Smooth muscle cell (in vitro differentiated cells): ENCODE measurements at regions not wholly inside any gene's neighbourhood (a gene's known extent, or its start where the extent isn't known, plus 50 kb on each side); places are given as distances from the start of the nearest gene placed in this dataset.

Source experiments
- DNase-seq: peaks from one replicate; lab custom pipeline; 2025; ENCODE audit not compliant: unreplicated experiment; lab: John Stamatoyannopoulos, UW
- H2AFZ ChIP-seq: fragments of 200-600 bp; sonication (generic); 2 replicates; pipeline ENCODE4 v1.6.0; 2016; ENCODE audit warnings: antibody characterized with exemption, low read depth, mild to moderate bottlenecking
- H3F3A ChIP-seq: fragments of 200-600 bp; sonication (generic); 2 replicates; pipeline ENCODE4 v1.6.0; 2017; ENCODE audit warnings: antibody characterized with exemption, low read depth
- H3K27ac ChIP-seq: fragments of 200-600 bp; sonication (generic); 2 replicates; pipeline ENCODE4 v1.5.1; 2016; ENCODE audit warnings: low read depth, mild to moderate bottlenecking
- H3K27me3 ChIP-seq: fragments of 200-600 bp; sonication (generic); 2 replicates; pipeline ENCODE4 v1.6.1; 2016; ENCODE audit warnings: low read depth, mild to moderate bottlenecking
- H3K36me3 ChIP-seq: fragments of 200-600 bp; sonication (generic); 2 replicates; pipeline ENCODE4 v1.5.1; 2016; ENCODE audit warnings: low read depth
- H3K4me1 ChIP-seq: fragments of 200-600 bp; sonication (generic); 2 replicates; pipeline ENCODE4 v1.5.1; 2016; ENCODE audit warnings: low read depth
- H3K4me2 ChIP-seq: fragments of 200-600 bp; sonication (generic); 2 replicates; pipeline ENCODE4 v1.6.0; 2016; ENCODE audit warnings: mild to moderate bottlenecking
- H3K4me3 ChIP-seq: fragments of 200-600 bp; sonication (generic); 2 replicates; pipeline ENCODE4 v1.5.1; 2016; ENCODE audit warnings: mild to moderate bottlenecking
- H3K79me2 ChIP-seq: fragments of 200-600 bp; sonication (generic); 2 replicates; pipeline ENCODE4 v1.6.0; 2016; ENCODE audit warnings: low read depth, mild to moderate bottlenecking
- H3K9ac ChIP-seq: fragments of 200-600 bp; sonication (generic); 2 replicates; pipeline ENCODE4 v1.6.0; 2016; ENCODE audit warnings: low read depth
- H3K9me3 ChIP-seq: fragments of 200-600 bp; sonication (generic); replicated peaks from 2 replicates; pipeline ENCODE4 v1.5.1; 2016; ENCODE audit warnings: low read depth
- H4K20me1 ChIP-seq: fragments of 200-600 bp; sonication (generic); 2 replicates; pipeline ENCODE4 v1.6.0; 2016; ENCODE audit warnings: low read depth
- CTCF ChIP-seq: fragments of 200-600 bp; sonication (generic); IDR thresholded peaks from 2 replicates; pipeline ENCODE4 v1.5.1; 2017; ENCODE audit warnings: borderline replicate concordance, mild to moderate bottlenecking, antibody characterized with exemption; ENCODE audit not compliant: insufficient read depth, poor library complexity, severe bottlenecking
- WGBS: methylation state at CpG from one replicate; pipeline ENCODE4 v1.1.7; 2016; ENCODE audit warnings: low lambda C conversion rate; 5-methylcytosine and 5-hydroxymethylcytosine counted together

GRCh38 chr17:70375406-70375805 lies 206.1 kb downstream of the KCNJ2 start:
- Histone ChIP-seq H3K4me2 (no peak overlapping the region), H3K36me3 (no peaks in the 10 kb centered on the region), H4K20me1 (no peaks in the 10 kb centered on the region), H3K27me3 (peaks cover 18% of the 10 kb centered on the region), H3K4me1 (no peaks in the 10 kb centered on the region), H3K9ac (no peak overlapping the region), H3K9me3 (no peaks in the 10 kb centered on the region), H3F3A (no peaks in the 10 kb centered on the region), H3K79me2 (no peaks in the 10 kb centered on the region), H2AFZ (no peak overlapping the region), H3K4me3 (no peak overlapping the region), H3K27ac (no peak overlapping the region)
- WGBS = 100% methylated on average over 1 of the region's 1 CpG
- no peak for DNase-seq
- TF ChIP-seq CTCF = no peak

- Histone ChIP-seq H3K4me1 (no peaks in the 10 kb centered on the region), H3K36me3 (no peaks in the 10 kb centered on the region), H3F3A (no peaks in the 10 kb centered on the region), H3K9ac (no peak overlapping the region), H3K9me3 (no peaks in the 10 kb centered on the region), H3K27ac (no peak overlapping the region), H3K4me3 (no peak overlapping the region), H3K27me3 (peaks cover 18% of the 10 kb centered on the region), H3K4me2 (no peak overlapping the region), H3K79me2 (no peaks in the 10 kb centered on the region), H2AFZ (no peak overlapping the region), H4K20me1 (no peaks in the 10 kb centered on the region)
- TF ChIP-seq CTCF = no peak
- DNase-seq = no peak
- WGBS = 88% methylated on average over 4 of the region's 4 CpGs
These were observed 206.8 kb downstream of the KCNJ2 start for GRCh38 chr17:70375813-70376770.

- no peaks in the 10 kb centered on the region for H3F3A ChIP-seq
- WGBS = 46% methylated on average over 4 of the region's 4 CpGs
- DNase-seq = no peak
- no peak overlapping the region for H3K4me3 ChIP-seq
- H2AFZ ChIP-seq = peak overlapping the region; percentile 28
- no peak overlapping the region for H3K4me2 ChIP-seq
- no peak overlapping the region for H3K27ac ChIP-seq
- H3K9ac ChIP-seq = no peak overlapping the region
- peaks cover 18% of the 10 kb centered on the region for H3K27me3 ChIP-seq
- H3K9me3 ChIP-seq = no peaks in the 10 kb centered on the region
- H3K79me2 ChIP-seq = no peaks in the 10 kb centered on the region
- no peak for TF ChIP-seq CTCF
- H3K4me1 ChIP-seq = no peaks in the 10 kb centered on the region
- no peaks in the 10 kb centered on the region for H4K20me1 ChIP-seq
- no peaks in the 10 kb centered on the region for H3K36me3 ChIP-seq
These were observed 208.3 kb downstream of the KCNJ2 start for GRCh38 chr17:70377654-70378053.

- H3K27me3 ChIP-seq = peaks cover 18% of the 10 kb centered on the region
- H3F3A ChIP-seq = no peaks in the 10 kb centered on the region
- no peak overlapping the region for H3K4me2 ChIP-seq
- H4K20me1 ChIP-seq = no peaks in the 10 kb centered on the region
- no peak overlapping the region for H3K9ac ChIP-seq
- no peaks in the 10 kb centered on the region for H3K36me3 ChIP-seq
- no peak overlapping the region for H3K4me3 ChIP-seq
- no peak for TF ChIP-seq CTCF
- no peak overlapping the region for H3K27ac ChIP-seq
- DNase-seq = no peak
- no peaks in the 10 kb centered on the region for H3K9me3 ChIP-seq
- H3K4me1 ChIP-seq = no peaks in the 10 kb centered on the region
- no peaks in the 10 kb centered on the region for H3K79me2 ChIP-seq
- H2AFZ ChIP-seq = peak overlapping the region; percentile 28
These were observed 208.7 kb downstream of the KCNJ2 start for GRCh38 chr17:70378076-70378475.
